ENCODE measurements at regions not wholly inside any gene's neighbourhood (a gene's known extent, or its start where the extent isn't known, plus 50 kb on each side); places are given as distances from the start of the nearest gene placed in this dataset.
A peak's percentile ranks its signal among the peaks of the same experiment; 100 is the strongest.

- DNase-seq: no peak
- H3K27ac Mint-ChIP-seq: no peak overlapping the region
- H3K4me3 Mint-ChIP-seq: no peak overlapping the region
- ATAC-seq (ENCODE audit: low read depth in 2 of 2): no peak
- H3K4me1 Mint-ChIP-seq: no peaks in the 10 kb centered on the region
- Histone ChIP-seq H3K4me1 (ENCODE audit: control insufficient read depth, insufficient read depth, low read length, poor library complexity, severe bottlenecking) (no peaks in the 10 kb centered on the region), H3K27me3 (ENCODE audit: control insufficient read depth, insufficient read depth, low read length) (no peaks in the 10 kb centered on the region), H3K27ac (ENCODE audit: insufficient read depth, low read length, poor library complexity, severe bottlenecking) (no peak overlapping the region), H3K36me3 (ENCODE audit: control insufficient read depth, insufficient read depth, low read length) (no peaks in the 10 kb centered on the region), H3K4me3 (ENCODE audit: low read depth, low read length) (no peak overlapping the region), H3K9me3 (ENCODE audit: control insufficient read depth in 2 of 2, low read length in 2 of 2) (no peaks in the 10 kb centered on the region)
- H3K36me3 Mint-ChIP-seq: no peaks in the 10 kb centered on the region
- H3K9me3 Mint-ChIP-seq: peaks cover 0 to 2% (median 0%) of the 10 kb centered on the region in 7 donors
- H3K27me3 Mint-ChIP-seq: no peaks in the 10 kb centered on the region
Observed at GRCh38 chr18:73896685-73897084, 250.9 kb downstream of the FBXO15 start.

GRCh38 chr18:73895701-73896100 lies 251.9 kb downstream of the FBXO15 start:
- no peaks in the 10 kb centered on the region for H3K9me3 ChIP-seq (ENCODE audit: control insufficient read depth in 2 of 2, low read length in 2 of 2)
- ATAC-seq (ENCODE audit: low read depth in 2 of 2) (no peak), DNase-seq (no peak)
- H3K27ac Mint-ChIP-seq: no peak overlapping the region
- no peaks in the 10 kb centered on the region for H3K36me3 Mint-ChIP-seq
- H3K4me1 Mint-ChIP-seq: no peaks in the 10 kb centered on the region
- peaks cover 0 to 2% (median 0%) of the 10 kb centered on the region in 7 donors for H3K9me3 Mint-ChIP-seq
- no peak overlapping the region for H3K4me3 Mint-ChIP-seq
- no peaks in the 10 kb centered on the region for H3K36me3 ChIP-seq (ENCODE audit: control insufficient read depth, insufficient read depth, low read length)
- no peak overlapping the region for H3K27ac ChIP-seq (ENCODE audit: insufficient read depth, low read length, poor library complexity, severe bottlenecking)
- H3K4me3 ChIP-seq (ENCODE audit: low read depth, low read length): no peak overlapping the region
- no peaks in the 10 kb centered on the region for H3K27me3 Mint-ChIP-seq
- H3K4me1 ChIP-seq (ENCODE audit: control insufficient read depth, insufficient read depth, low read length, poor library complexity, severe bottlenecking): no peaks in the 10 kb centered on the region
- H3K27me3 ChIP-seq (ENCODE audit: control insufficient read depth, insufficient read depth, low read length): no peaks in the 10 kb centered on the region

GRCh38 chr18:73893880-73894279 lies 253.8 kb downstream of the FBXO15 start:
- no peak for ATAC-seq (ENCODE audit: low read depth in 2 of 2)
- H3K4me3 ChIP-seq (ENCODE audit: low read depth, low read length): no peak overlapping the region
- H3K4me1 ChIP-seq (ENCODE audit: control insufficient read depth, insufficient read depth, low read length, poor library complexity, severe bottlenecking): no peaks in the 10 kb centered on the region
- Mint-ChIP-seq H3K9me3 (peaks cover 0 to 2% (median 0%) of the 10 kb centered on the region in 7 donors), H3K27ac (no peak overlapping the region), H3K4me3 (no peak overlapping the region), H3K36me3 (no peaks in the 10 kb centered on the region), H3K27me3 (no peaks in the 10 kb centered on the region), H3K4me1 (no peaks in the 10 kb centered on the region)
- no peak for DNase-seq
- no peak overlapping the region for H3K27ac ChIP-seq (ENCODE audit: insufficient read depth, low read length, poor library complexity, severe bottlenecking)
- H3K36me3 ChIP-seq (ENCODE audit: control insufficient read depth, insufficient read depth, low read length): no peaks in the 10 kb centered on the region
- no peaks in the 10 kb centered on the region for H3K9me3 ChIP-seq (ENCODE audit: control insufficient read depth in 2 of 2, low read length in 2 of 2)
- H3K27me3 ChIP-seq (ENCODE audit: control insufficient read depth, insufficient read depth, low read length): no peaks in the 10 kb centered on the region

GRCh38 chr18:73891572-73892421 lies 255.8 kb downstream of the FBXO15 start:
- no peaks in the 10 kb centered on the region for H3K9me3 Mint-ChIP-seq
- peak in 1 of 3 donors; percentile 9 for DNase-seq
- H3K36me3 Mint-ChIP-seq: no peaks in the 10 kb centered on the region
- no peaks in the 10 kb centered on the region for H3K4me1 ChIP-seq (ENCODE audit: control insufficient read depth, insufficient read depth, low read length, poor library complexity, severe bottlenecking)
- no peaks in the 10 kb centered on the region for H3K27me3 Mint-ChIP-seq
- no peak overlapping the region for H3K4me3 Mint-ChIP-seq
- no peaks in the 10 kb centered on the region for H3K4me1 Mint-ChIP-seq
- no peak for ATAC-seq (ENCODE audit: low read depth in 2 of 2)
- no peak overlapping the region for H3K27ac Mint-ChIP-seq
- H3K27me3 ChIP-seq (ENCODE audit: control insufficient read depth, insufficient read depth, low read length): no peaks in the 10 kb centered on the region
- no peak overlapping the region for H3K4me3 ChIP-seq (ENCODE audit: low read depth, low read length)
- no peak overlapping the region for H3K27ac ChIP-seq (ENCODE audit: insufficient read depth, low read length, poor library complexity, severe bottlenecking)
- H3K36me3 ChIP-seq (ENCODE audit: control insufficient read depth, insufficient read depth, low read length): no peaks in the 10 kb centered on the region
- H3K9me3 ChIP-seq (ENCODE audit: control insufficient read depth in 2 of 2, low read length in 2 of 2): no peaks in the 10 kb centered on the region

- Mint-ChIP-seq H3K36me3 (no peaks in the 10 kb centered on the region), H3K9me3 (no peaks in the 10 kb centered on the region), H3K27ac (no peak overlapping the region), H3K27me3 (peaks cover 4% of the 10 kb centered on the region), H3K4me1 (no peaks in the 10 kb centered on the region), H3K4me3 (no peak overlapping the region)
- Histone ChIP-seq H3K36me3 (ENCODE audit: control insufficient read depth, insufficient read depth, low read length) (no peaks in the 10 kb centered on the region), H3K4me3 (ENCODE audit: low read depth, low read length) (no peak overlapping the region), H3K9me3 (ENCODE audit: control insufficient read depth in 2 of 2, low read length in 2 of 2) (no peaks in the 10 kb centered on the region), H3K4me1 (ENCODE audit: control insufficient read depth, insufficient read depth, low read length, poor library complexity, severe bottlenecking) (no peaks in the 10 kb centered on the region), H3K27ac (ENCODE audit: insufficient read depth, low read length, poor library complexity, severe bottlenecking) (no peak overlapping the region), H3K27me3 (ENCODE audit: control insufficient read depth, insufficient read depth, low read length) (no peaks in the 10 kb centered on the region)
- ATAC-seq (ENCODE audit: low read depth in 2 of 2): no peak
- DNase-seq: no peak
Observed at GRCh38 chr18:73888565-73888964, 259.1 kb downstream of the FBXO15 start.

- DNase-seq (no peak), ATAC-seq (ENCODE audit: low read depth in 2 of 2) (no peak)
- Mint-ChIP-seq H3K36me3 (no peaks in the 10 kb centered on the region), H3K4me1 (no peaks in the 10 kb centered on the region), H3K27ac (no peak overlapping the region), H3K9me3 (peaks cover 0 to 1% (median 0%) of the 10 kb centered on the region in 7 donors), H3K27me3 (peaks cover 4% of the 10 kb centered on the region), H3K4me3 (no peak overlapping the region)
- H3K9me3 ChIP-seq (ENCODE audit: control insufficient read depth in 2 of 2, low read length in 2 of 2): no peaks in the 10 kb centered on the region
- no peaks in the 10 kb centered on the region for H3K4me1 ChIP-seq (ENCODE audit: control insufficient read depth, insufficient read depth, low read length, poor library complexity, severe bottlenecking)
- no peaks in the 10 kb centered on the region for H3K27me3 ChIP-seq (ENCODE audit: control insufficient read depth, insufficient read depth, low read length)
- H3K4me3 ChIP-seq (ENCODE audit: low read depth, low read length): no peak overlapping the region
- no peak overlapping the region for H3K27ac ChIP-seq (ENCODE audit: insufficient read depth, low read length, poor library complexity, severe bottlenecking)
- H3K36me3 ChIP-seq (ENCODE audit: control insufficient read depth, insufficient read depth, low read length): no peaks in the 10 kb centered on the region
Observed at GRCh38 chr18:73887801-73888200, 259.8 kb downstream of the FBXO15 start.

- no peaks in the 10 kb centered on the region for H3K9me3 ChIP-seq (ENCODE audit: control insufficient read depth in 2 of 2, low read length in 2 of 2)
- no peaks in the 10 kb centered on the region for H3K27me3 ChIP-seq (ENCODE audit: control insufficient read depth, insufficient read depth, low read length)
- no peak for ATAC-seq (ENCODE audit: low read depth in 2 of 2)
- H3K4me1 ChIP-seq (ENCODE audit: control insufficient read depth, insufficient read depth, low read length, poor library complexity, severe bottlenecking): no peaks in the 10 kb centered on the region
- no peak for DNase-seq
- Mint-ChIP-seq H3K27ac (no peak overlapping the region), H3K9me3 (peaks cover 0 to 1% (median 0%) of the 10 kb centered on the region in 7 donors), H3K27me3 (peaks cover 4% of the 10 kb centered on the region), H3K4me1 (peaks cover 0 to 4% (median 0%) of the 10 kb centered on the region in 4 donors), H3K4me3 (no peak overlapping the region), H3K36me3 (no peaks in the 10 kb centered on the region)
- no peaks in the 10 kb centered on the region for H3K36me3 ChIP-seq (ENCODE audit: control insufficient read depth, insufficient read depth, low read length)
- no peak overlapping the region for H3K4me3 ChIP-seq (ENCODE audit: low read depth, low read length)
- no peak overlapping the region for H3K27ac ChIP-seq (ENCODE audit: insufficient read depth, low read length, poor library complexity, severe bottlenecking)
Observed at GRCh38 chr18:73884868-73885267, 262.8 kb downstream of the FBXO15 start.

GRCh38 chr18:73881396-73881917 lies 266.2 kb downstream of the FBXO15 start:
- Histone ChIP-seq H3K4me3 (ENCODE audit: low read depth, low read length) (no peak overlapping the region), H3K9me3 (ENCODE audit: control insufficient read depth in 2 of 2, low read length in 2 of 2) (no peaks in the 10 kb centered on the region), H3K36me3 (ENCODE audit: control insufficient read depth, insufficient read depth, low read length) (no peaks in the 10 kb centered on the region), H3K27me3 (ENCODE audit: control insufficient read depth, insufficient read depth, low read length) (no peaks in the 10 kb centered on the region), H3K27ac (ENCODE audit: insufficient read depth, low read length, poor library complexity, severe bottlenecking) (no peak overlapping the region), H3K4me1 (ENCODE audit: control insufficient read depth, insufficient read depth, low read length, poor library complexity, severe bottlenecking) (no peaks in the 10 kb centered on the region)
- ATAC-seq (ENCODE audit: low read depth in 2 of 2): no peak
- Mint-ChIP-seq H3K4me3 (no peak overlapping the region), H3K27me3 (peaks cover 4% of the 10 kb centered on the region), H3K36me3 (no peaks in the 10 kb centered on the region), H3K4me1 (peaks cover 0 to 4% (median 0%) of the 10 kb centered on the region in 4 donors), H3K9me3 (peaks cover 0 to 3% (median 0%) of the 10 kb centered on the region in 7 donors), H3K27ac (no peak overlapping the region)
- no peak for DNase-seq
